C4-2B (cell line): ENCODE measurements at regions not wholly inside any gene's neighbourhood (a gene's known extent, or its start where the extent isn't known, plus 50 kb on each side); places are given as distances from the start of the nearest gene placed in this dataset.

ENCODE experiments used
- H3K27ac ChIP-seq: fragments of 450-650 bp; 2 replicates; pipeline ENCODE4 v1.5.1; 2017
- CTCF ChIP-seq: fragments of 450-650 bp; conservative IDR thresholded peaks from 2 replicates; pipeline ENCODE4 v1.5.1; 2017; ENCODE audit warnings: mild to moderate bottlenecking
- ZFX ChIP-seq: fragments of 450-650 bp; IDR thresholded peaks from 2 replicates; pipeline ENCODE4 v1.6.1; 2017

- TF ChIP-seq ZFX = no peak
- TF ChIP-seq CTCF = no peak
These were observed 1088.6 kb downstream of the TUSC7 start for GRCh38 chr3:117798221-117798620.

GRCh38 chr3:117798687-117799386, 1089.3 kb downstream of the TUSC7 start:
- TF ChIP-seq ZFX = no peak
- TF ChIP-seq CTCF = no peak
- H3K27ac ChIP-seq = no peak overlapping the region

More at GRCh38 chr3:117798221-117798620, 1088.6 kb downstream of the TUSC7 start:
- no peak overlapping the region for H3K27ac ChIP-seq

GRCh38 chr3:117799387-117799735, 1089.8 kb downstream of the TUSC7 start:
- H3K27ac ChIP-seq = no peak overlapping the region
- TF ChIP-seq ZFX = no peak
- no peak for TF ChIP-seq CTCF

- TF ChIP-seq ZFX (no peak), CTCF (no peak)
These were observed 1092.3 kb downstream of the TUSC7 start for GRCh38 chr3:117801912-117802239.

GRCh38 chr3:117809186-117810081, 1099.9 kb downstream of the TUSC7 start:
- no peak overlapping the region for H3K27ac ChIP-seq
- TF ChIP-seq ZFX = no peak
- TF ChIP-seq CTCF = no peak

More at GRCh38 chr3:117801912-117802239, 1092.3 kb downstream of the TUSC7 start:
- no peak overlapping the region for H3K27ac ChIP-seq

- TF ChIP-seq ZFX = no peak
- no peak for TF ChIP-seq CTCF
- H3K27ac ChIP-seq = no peak overlapping the region
These were observed 1102.2 kb downstream of the TUSC7 start for GRCh38 chr3:117811786-117812185.

GRCh38 chr3:117814975-117815374, 1105.4 kb downstream of the TUSC7 start:
- TF ChIP-seq ZFX (no peak), CTCF (no peak)
- no peak overlapping the region for H3K27ac ChIP-seq
